Neural cell (in vitro differentiated cells): ENCODE measurements at regions not wholly inside any gene's neighbourhood (a gene's known extent, or its start where the extent isn't known, plus 50 kb on each side); places are given as distances from the start of the nearest gene placed in this dataset.

ENCODE experiments used
- CTCF ChIP-seq: fragments of 450-650 bp; IDR thresholded peaks from 2 replicates; pipeline ENCODE4 v1.5.1; 2014; ENCODE audit warnings: antibody characterized with exemption, mild to moderate bottlenecking, moderate library complexity; ENCODE audit not compliant: poor library complexity, severe bottlenecking
- EP300 ChIP-seq: fragments of 450-650 bp; conservative IDR thresholded peaks from 2 replicates; pipeline ENCODE4 v1.6.1; 2014; ENCODE audit warnings: antibody characterized with exemption, mild to moderate bottlenecking, moderate library complexity; ENCODE audit not compliant: poor library complexity, severe bottlenecking
- POLR2AphosphoS5 ChIP-seq: IDR thresholded peaks from 2 replicates; pipeline ENCODE4 v1.6.1; 2012
- RAD21 ChIP-seq: fragments of 450-650 bp; conservative IDR thresholded peaks from 2 replicates; pipeline ENCODE4 v1.6.1; 2014; ENCODE audit warnings: antibody characterized with exemption, mild to moderate bottlenecking, moderate library complexity
- REST ChIP-seq: IDR thresholded peaks from 2 replicates; pipeline ENCODE4 v1.6.1; 2012; ENCODE audit warnings: borderline replicate concordance
- SMC3 ChIP-seq: fragments of 450-650 bp; conservative IDR thresholded peaks from 2 replicates; pipeline ENCODE4 v1.6.1; 2014; ENCODE audit warnings: antibody characterized with exemption, mild to moderate bottlenecking, moderate library complexity; ENCODE audit not compliant: poor library complexity

- TF ChIP-seq CTCF (no peak), POLR2AphosphoS5 (no peak), EP300 (no peak), SMC3 (no peak), REST (no peak), RAD21 (no peak)
Observed at GRCh38 chr6:66940003-66940402, 1233.0 kb upstream of the EYS start.
